Right cardiac atrium (tissue), 5 donors: ENCODE measurements at regions not wholly inside any gene's neighbourhood (a gene's known extent, or its start where the extent isn't known, plus 50 kb on each side); places are given as distances from the start of the nearest gene placed in this dataset.
A peak's percentile ranks its signal among the peaks of the same experiment; 100 is the strongest.
"Not testable (repeated sequence)": the region's sequence is repeated elsewhere in the genome, so short reads cannot be mapped to it uniquely, and the experiment has no call there.

ENCODE experiments used
- ATAC-seq, 2 donors: fragments of 200-7000 bp; cut with Tn5 transposase; one replicate each; pipeline versions ENCODE4 v1.8.0 to v1.9.1; 2020; ENCODE audit warnings: moderate library complexity in 2 of 2, mild to moderate bottlenecking in 1 of 2
- DNase-seq, 3 donors: peaks; one replicate each; pipeline ENCODE4 v3.0.0-alpha.2; 2020
- H3K27ac ChIP-seq: one replicate; pipeline ENCODE4 v1.5.1; 2013; ENCODE audit warnings: mild to moderate bottlenecking, low read length, control low read depth, moderate library complexity
- H3K27me3 ChIP-seq: one replicate; pipeline ENCODE4 v1.6.1; 2013; ENCODE audit not compliant: control insufficient read depth, insufficient read depth
- H3K4me1 ChIP-seq: one replicate; pipeline ENCODE4 v1.6.1; 2013; ENCODE audit warnings: low read length; ENCODE audit not compliant: control insufficient read depth, insufficient read depth
- H3K4me3 ChIP-seq: one replicate; pipeline ENCODE4 v1.5.1; 2013; ENCODE audit warnings: low read length, control low read depth
- H3K9me3 ChIP-seq: one replicate; pipeline ENCODE4 v1.6.1; 2013; ENCODE audit warnings: low read length; ENCODE audit not compliant: control insufficient read depth
- WGBS: extraction: QIAGEN DNeasy Blood & Tissue Kit; methylation state at CpG from one replicate; pipeline ENCODE4 v1.1.7; 2013; 5-methylcytosine and 5-hydroxymethylcytosine counted together
- intact Hi-C, 4 donors: fragments of 100-400 bp; cut with DNase I; formaldehyde crosslinking; loops; one replicate each; pipeline versions ENCODE4 v1.11.0 to v1.14.0; 2022 to 2023
- donor health status: healthy with polysubstance abuse.
- donor health status: DM: no; HTN: yes; CAD: no.
- donor health status: DM: no; HTN: no; CAD: no.
- donor health status: DM: no; HTN: yes; CAD: no; lungs with severe emphysema.
- donor health status: DM: yes; HTN: yes; CAD: no.

DNA sequence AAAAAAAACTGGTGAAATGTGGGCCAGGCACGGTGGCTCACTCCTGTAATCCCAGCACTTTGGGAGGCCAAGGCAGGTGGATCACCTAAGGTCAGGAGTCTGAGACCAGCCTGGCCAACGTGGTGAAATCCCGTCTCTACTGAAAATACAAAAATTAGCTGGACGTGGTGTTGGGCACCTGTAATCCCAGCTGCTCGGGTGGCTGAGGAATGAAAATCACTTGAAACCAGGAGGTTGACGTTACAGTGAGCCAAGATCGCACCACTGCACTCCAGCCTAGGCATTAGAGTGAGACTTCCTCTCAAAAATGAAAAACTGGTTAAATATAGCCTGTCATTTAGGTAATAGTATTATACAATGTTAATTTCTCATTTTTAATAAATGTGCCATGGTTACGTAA lies 1692.0 kb downstream of the SPATA31A7 start:
- H3K4me3 ChIP-seq, H3K27me3 ChIP-seq, intact Hi-C loops, H3K9me3 ChIP-seq, H3K4me1 ChIP-seq, ATAC-seq, DNase-seq, H3K27ac ChIP-seq: not testable (repeated sequence)
- 82% methylated on average over 8 of the region's 8 CpGs for WGBS

DNA sequence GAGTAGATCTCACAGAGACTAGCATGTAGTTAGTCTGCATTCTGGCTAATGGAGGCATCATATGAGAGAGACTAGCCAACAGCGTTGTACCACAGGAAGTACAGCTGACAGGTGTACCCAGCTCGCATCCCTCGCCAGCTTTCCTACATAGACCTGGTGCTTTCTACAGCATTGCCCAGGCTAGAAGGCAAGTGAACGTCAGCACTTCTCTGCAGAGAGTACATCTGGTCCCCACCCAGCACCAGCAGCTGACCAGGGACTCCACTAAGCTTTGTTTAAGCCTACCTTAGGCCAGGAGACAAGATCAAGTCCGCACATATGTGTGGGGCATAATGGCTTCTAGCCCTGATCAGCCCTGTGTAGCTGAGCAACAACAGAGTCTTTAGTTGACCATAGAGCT lies 1692.9 kb downstream of the SPATA31A7 start:
- DNase-seq, H3K27ac ChIP-seq, H3K9me3 ChIP-seq, intact Hi-C loops, H3K4me3 ChIP-seq, H3K4me1 ChIP-seq, H3K27me3 ChIP-seq, ATAC-seq: not testable (repeated sequence)
- 78% methylated on average over 5 of the region's 5 CpGs for WGBS

DNA sequence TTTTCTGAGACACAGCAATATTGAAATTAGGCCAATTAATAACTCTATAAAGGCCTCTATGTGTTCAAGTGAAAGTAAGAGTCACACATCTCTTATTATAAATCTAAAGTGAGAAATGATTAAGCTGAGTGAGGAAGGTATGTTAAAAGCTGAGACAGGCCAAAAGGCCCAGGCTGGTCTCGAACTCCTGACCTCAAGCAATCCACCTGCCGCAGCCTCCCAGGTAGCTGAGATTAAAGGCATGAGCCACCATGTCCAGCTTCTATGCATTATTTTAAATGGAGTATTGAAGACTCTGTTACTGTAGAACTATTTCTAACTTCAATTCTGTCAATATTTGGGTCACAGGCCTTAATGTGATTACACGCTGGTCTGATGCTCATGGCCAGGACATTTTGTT lies 1706.9 kb downstream of the SPATA31A7 start:
- ATAC-seq, H3K27me3 ChIP-seq, H3K4me3 ChIP-seq, H3K27ac ChIP-seq, H3K4me1 ChIP-seq, intact Hi-C loops, H3K9me3 ChIP-seq: not testable (repeated sequence)
- DNase-seq: peak in 1 of 3 donors; percentile 29
- 100% methylated on average over 2 of the region's 3 CpGs for WGBS

DNA sequence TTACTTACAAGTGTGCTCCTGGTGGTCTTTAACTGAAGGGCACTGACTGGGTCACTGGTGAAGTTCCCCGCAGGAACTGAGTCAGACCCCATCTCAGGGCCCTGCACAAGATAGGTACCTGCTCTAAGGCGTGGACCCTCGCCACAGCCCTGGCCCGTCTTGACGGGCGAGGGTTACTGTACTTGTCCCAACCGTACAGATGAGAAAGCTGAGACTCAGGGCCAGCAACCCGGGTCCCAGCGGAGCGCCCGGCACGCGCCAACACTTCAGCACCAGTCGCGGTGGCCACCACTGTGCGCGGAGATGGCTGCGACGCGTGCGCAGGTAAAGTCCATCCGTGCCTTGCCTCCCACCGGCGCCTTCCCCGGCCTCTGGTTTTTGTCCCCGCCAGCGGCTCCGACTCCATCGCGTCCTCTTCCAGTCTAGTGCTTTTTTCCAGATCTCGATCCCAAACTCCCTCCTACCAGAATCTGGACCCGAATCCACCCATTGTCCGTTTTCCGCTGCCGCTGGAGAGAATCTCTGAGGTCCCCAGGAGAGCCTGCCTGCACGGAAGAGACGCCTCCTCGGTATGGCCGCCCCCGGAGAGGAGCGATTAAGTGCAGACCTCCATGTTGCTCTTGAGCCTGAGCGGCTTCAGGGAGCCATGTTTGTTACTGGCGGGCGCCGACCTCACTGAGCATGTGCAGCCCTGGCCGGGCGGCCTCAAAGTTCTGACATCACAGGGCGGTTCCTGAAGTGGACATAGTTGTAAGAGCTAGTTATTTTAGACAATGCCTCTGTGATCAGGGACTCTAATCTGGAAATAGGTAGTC lies 1707.8 kb downstream of the SPATA31A7 start:
- H3K27me3 ChIP-seq, H3K9me3 ChIP-seq, H3K4me1 ChIP-seq, ATAC-seq, intact Hi-C loops: not testable (repeated sequence)
- H3K27ac ChIP-seq: peak overlapping the region; percentile 85
- DNase-seq: peak; percentile 53 to 86 (median 73)
- WGBS: under 1% methylated on average over 44 of the region's 48 CpGs
- peak overlapping the region; percentile 31 for H3K4me3 ChIP-seq

DNA sequence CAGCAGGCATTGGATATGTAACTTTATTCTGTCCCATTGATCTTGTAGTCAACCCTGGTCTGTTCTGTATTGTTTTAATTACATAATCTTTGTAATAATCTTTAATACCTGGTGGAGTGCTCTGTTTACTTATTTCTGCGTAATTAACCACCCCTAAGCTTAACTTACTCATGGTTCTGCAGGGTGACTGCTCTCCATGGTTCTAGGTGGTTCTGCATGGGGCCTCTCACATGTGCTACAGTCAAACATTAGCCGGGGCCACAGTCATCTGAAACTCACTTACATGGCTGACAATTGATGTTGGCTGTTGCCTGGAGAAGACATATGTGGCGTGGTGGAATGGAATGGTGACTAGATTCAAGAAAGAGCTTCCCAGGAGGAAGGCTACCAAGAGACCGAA lies 1709.8 kb downstream of the SPATA31A7 start:
- intact Hi-C loops, DNase-seq, H3K4me1 ChIP-seq, H3K27ac ChIP-seq, H3K4me3 ChIP-seq, H3K27me3 ChIP-seq, ATAC-seq, H3K9me3 ChIP-seq: not testable (repeated sequence)
- WGBS: 80% methylated on average over 2 of the region's 4 CpGs

DNA sequence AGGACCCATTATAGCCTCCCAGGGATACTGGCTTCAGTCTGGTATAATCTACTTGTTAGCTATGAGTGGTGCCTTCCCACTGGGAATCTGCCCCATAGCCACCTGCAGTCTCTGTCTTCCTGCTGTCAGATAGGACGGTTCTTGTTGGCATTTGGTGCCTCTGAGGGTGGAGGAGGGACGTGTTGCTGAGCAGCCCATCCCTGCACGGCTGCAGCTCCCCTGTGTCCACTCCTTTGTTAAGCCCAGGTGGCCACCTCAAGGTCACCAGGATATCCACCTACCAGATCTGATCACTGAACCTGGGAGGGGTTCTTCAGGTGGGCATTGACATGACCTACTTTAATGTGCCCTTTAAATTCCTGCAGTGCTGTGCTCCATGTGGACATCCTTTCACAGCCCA lies 1714.2 kb downstream of the SPATA31A7 start:
- H3K27ac ChIP-seq, H3K4me1 ChIP-seq, H3K9me3 ChIP-seq, ATAC-seq, H3K4me3 ChIP-seq, intact Hi-C loops, H3K27me3 ChIP-seq: not testable (repeated sequence)
- WGBS: 92% methylated on average over 3 of the region's 3 CpGs
- peak in 1 of 3 donors; percentile 31 for DNase-seq

DNA sequence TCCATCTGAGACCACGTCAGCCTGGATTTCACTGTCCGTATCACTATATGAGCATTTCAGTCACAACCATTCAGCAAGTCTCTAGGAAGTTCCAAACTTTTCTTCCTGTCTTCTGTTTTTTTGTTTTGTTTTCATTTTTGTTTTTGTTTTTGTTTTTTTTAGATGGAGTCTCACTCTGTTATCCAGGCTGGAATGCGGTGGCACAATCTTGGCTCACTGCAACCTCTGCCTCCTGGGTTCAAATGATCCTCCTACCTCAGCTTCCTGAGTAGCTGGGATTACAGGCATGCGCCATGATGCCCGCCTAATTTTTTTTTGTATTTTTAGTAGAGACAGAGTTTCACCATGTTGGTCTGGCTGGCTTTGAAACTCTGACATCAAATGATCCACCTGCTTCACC lies 1715.9 kb downstream of the SPATA31A7 start:
- H3K9me3 ChIP-seq, H3K4me1 ChIP-seq, intact Hi-C loops, ATAC-seq, DNase-seq, H3K27ac ChIP-seq, H3K4me3 ChIP-seq, H3K27me3 ChIP-seq: not testable (repeated sequence)
- 99% methylated on average over 2 of the region's 5 CpGs for WGBS

DNA sequence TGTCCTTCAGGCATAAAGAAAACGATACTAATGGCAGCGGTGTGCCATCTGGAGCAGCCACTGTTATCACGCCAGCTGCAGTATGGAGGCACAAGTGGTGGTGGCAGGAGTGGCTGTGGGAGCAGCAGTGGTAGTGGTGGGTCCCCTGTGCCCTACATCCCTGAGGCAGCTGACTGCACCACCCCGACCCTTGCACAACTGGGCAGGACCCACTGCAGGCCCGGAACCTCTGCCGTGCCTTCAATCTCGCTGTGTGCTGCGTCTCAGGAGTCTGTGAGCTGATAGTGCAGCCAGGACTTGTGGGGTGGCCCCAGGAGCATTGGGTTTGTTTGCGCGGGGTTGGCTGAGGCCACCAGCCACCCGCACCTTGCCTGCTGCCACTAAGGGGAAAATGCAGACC lies 1718.0 kb downstream of the SPATA31A7 start:
- H3K9me3 ChIP-seq, intact Hi-C loops, H3K4me3 ChIP-seq, H3K27me3 ChIP-seq, ATAC-seq, H3K27ac ChIP-seq, H3K4me1 ChIP-seq: not testable (repeated sequence)
- peak in 2 of 3 donors; percentile 22 to 28 for DNase-seq
- 87% methylated on average over 6 of the region's 11 CpGs for WGBS

DNA sequence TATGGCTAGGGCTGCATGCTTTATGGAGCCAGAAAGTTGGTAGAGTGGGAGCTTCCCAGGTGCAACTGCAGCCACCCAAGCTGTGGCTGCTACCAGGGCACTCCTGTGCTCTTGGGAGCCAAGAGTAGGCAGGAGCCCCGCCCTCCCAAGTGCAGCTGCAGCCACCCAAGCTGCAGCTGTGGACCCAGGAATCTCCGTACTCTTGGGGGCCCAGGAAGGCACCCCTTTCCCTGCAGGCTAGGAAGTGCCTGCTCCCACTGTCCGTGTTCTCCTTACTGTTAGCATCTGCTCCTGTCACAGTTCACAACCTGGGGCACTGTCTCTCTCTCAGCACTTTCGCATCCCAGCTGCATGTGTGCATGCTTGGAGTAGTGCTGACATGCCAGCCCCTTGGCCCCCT lies 1718.4 kb downstream of the SPATA31A7 start:
- WGBS: 79% methylated on average over 2 of the region's 4 CpGs
- H3K9me3 ChIP-seq, H3K27ac ChIP-seq, intact Hi-C loops, H3K27me3 ChIP-seq, H3K4me1 ChIP-seq, ATAC-seq, DNase-seq, H3K4me3 ChIP-seq: not testable (repeated sequence)

DNA sequence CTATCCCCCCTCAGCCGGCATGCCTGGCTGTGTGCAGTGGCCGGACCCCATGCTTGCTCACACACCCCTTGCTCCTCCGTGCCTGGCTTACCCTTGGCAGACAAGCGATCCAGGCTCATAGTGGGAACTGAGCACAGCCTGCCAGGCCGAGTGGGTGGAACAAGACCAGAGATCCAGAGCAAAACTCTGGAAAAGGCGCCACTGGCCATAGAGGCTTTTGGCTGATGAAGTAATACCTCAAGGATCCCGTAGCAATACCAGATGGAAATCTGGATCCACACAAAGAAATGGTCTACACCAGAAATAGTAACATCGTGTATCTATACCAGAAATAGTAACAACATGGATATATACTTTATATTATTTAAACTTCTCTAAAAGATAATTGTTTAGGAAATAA lies 1719.6 kb downstream of the SPATA31A7 start:
- DNase-seq, H3K4me1 ChIP-seq, H3K4me3 ChIP-seq, H3K27ac ChIP-seq, intact Hi-C loops, H3K9me3 ChIP-seq, ATAC-seq, H3K27me3 ChIP-seq: not testable (repeated sequence)
- 82% methylated on average over 4 of the region's 8 CpGs for WGBS

DNA sequence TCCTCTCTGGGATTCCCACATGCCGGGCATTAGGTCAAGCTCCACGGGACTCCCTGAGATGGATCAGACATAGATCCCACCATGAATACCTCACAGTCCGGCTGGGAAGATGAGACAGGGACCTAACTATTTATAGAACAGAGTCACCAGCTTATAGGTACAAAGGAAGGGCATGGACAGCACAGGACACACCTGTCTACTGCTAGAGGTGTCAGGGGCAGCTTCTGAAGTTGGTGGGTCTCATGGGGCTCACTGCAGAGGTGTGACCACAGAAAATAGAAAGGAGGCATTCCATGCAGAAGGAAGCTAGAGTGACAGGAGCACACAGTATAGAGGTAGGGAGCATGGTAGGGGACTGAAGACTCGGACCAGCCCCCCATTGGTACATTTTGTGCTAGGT lies 1722.4 kb downstream of the SPATA31A7 start:
- H3K4me3 ChIP-seq, ATAC-seq, intact Hi-C loops, H3K27me3 ChIP-seq, H3K9me3 ChIP-seq, H3K4me1 ChIP-seq, H3K27ac ChIP-seq: not testable (repeated sequence)
- WGBS: no CpG with 5 or more reads among the region's 4 CpGs
- DNase-seq: peak in 1 of 3 donors; percentile 10
